GM21360 (cell line): ENCODE measurements at regions not wholly inside any gene's neighbourhood (a gene's known extent, or its start where the extent isn't known, plus 50 kb on each side); places are given as distances from the start of the nearest gene placed in this dataset.

Experiments used
- ATAC-seq: cut with Tn5 transposase; IDR thresholded peaks from one replicate; pipeline ENCODE4 v1.9.1; 2021; ENCODE audit warnings: mild to moderate bottlenecking, moderate library complexity; ENCODE audit not compliant: unreplicated experiment

DNA sequence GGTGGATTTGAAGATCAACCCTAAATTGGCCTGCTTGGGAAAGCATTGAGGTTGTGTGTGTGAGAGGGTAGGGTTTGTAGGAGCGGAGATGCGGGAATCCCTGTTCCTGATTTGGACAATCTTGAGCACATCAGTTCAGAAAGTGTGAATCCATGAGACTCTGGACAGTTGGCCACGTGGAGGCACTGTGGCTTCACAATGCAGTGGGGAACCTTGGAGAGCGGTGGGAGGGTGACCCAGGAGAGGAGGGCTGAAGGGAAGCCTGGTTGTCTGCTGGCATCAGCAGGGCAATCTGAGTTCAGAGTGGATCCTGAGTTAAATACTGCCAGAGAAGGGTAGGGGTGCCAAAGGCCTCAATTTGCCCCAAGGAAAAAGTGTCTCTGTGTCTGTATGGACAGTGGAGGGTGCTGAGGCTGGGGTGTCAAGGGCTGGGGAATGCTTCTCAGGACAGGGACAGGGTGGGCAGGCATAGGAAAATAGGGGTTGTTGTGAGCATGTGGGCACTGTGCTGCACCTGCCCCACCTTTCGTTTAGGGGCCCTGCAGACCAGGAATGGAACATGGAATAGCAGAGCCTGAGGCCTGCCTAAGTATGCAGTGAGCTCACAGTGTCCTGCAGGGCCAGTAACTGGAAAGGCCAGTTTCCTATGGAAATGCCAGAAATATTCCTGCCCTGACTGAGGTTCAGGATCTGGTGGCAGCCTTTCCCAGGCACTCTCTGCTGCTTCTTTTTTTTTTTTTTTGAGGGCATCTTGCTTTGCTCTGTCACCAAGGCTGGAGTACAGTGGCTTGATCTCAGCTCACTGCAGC lies 162.9 kb upstream of the PRSS58 start:
- no peak for ATAC-seq

DNA sequence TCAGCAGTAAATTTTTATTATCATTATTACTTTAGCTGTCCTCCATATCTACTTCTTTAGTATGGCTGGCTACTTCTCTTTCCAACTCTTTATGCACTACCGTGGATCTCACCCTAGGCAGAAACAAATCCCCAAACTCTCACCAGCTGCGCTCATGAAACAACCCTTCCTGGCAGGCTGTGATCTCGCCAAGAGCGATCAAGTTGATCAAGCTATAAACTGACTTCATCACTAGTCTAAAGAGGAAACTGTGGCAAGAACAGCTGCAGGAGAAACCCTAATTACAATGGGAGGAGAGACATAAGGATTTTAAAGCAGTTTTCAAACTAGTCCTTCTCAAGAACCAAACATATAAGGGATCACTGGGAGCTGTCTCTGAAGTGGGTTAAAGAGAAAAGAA lies 160.5 kb upstream of the PRSS58 start:
- ATAC-seq = no peak

DNA sequence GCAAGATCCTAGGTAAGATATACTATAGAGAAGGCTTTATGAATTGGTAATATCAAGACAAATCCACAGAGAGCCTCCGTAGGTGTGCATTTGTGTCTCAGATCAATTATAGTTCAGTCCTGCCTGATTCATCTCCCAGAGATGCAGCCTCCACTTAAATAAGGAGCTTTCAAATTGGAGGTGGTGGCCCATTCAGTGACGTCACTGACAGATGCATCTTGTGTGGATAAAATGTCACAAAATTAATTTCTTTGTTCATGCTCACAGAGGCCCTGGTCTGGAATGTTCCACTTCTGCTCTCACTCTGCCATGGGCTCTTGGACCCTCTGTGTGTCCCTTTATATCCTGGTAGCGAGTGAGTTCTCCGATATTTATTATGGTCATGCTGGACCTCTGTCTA lies 157.1 kb upstream of the PRSS58 start:
- no peak for ATAC-seq

- ATAC-seq = no peak
Measured at GRCh38 chr7:142414135-142414534, 156.3 kb upstream of the PRSS58 start.

DNA sequence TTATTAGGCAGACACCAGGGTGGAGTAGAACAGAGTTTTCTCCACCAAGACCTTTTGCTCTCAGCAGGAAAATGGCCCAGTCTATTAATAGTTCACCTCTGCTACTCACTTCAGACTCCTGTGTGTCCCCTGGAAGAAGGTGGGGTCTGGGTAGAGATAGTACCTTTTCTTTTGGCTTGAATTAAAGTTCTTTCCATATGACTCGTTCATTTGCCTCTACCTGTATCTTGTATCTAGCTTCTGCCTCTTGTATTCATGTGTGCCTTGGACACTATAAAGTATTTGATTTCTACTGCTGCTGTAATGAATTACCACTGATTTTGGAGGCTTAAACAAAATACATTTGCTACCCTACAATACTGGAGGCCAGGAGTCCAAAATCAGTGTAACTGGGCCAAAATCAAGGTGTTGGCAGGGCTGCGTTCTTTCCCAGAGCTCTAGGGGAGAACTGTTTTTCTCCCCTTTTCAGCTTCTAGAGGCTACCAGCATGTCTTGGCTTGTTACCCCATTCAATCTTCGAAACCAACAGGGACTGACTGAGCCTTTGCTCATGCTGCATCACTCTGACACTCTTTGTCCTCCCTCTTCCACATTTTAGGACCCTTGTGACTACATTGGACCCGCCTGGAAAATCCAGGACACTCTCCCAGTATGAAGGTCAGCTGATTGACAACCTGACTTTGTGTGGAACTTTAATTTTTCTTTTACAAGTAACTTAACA lies 155.6 kb upstream of the PRSS58 start:
- ATAC-seq = no peak

- peak; percentile 85 for ATAC-seq
Measured at GRCh38 chr7:142412551-142413193, 154.8 kb upstream of the PRSS58 start.

DNA sequence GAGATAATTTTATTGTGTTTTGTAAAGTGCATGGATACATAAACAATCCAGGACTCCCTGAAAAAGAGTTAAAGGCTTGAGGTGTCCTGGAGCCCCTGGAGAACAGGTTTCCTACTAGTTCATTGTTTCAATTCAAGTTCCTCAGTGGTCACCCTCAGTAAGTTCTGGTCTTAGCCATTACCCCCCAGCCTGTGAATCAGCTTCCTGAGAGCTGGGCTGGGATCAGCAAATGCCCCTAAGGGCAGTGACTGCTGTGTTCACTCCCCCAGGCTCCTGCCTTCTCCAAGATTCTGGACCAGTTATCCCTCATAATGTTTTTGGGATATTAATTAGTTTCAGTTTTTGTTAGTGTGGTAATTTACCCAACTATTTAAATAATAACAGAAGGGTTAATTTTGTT lies 151.6 kb upstream of the PRSS58 start:
- no peak for ATAC-seq

GRCh38 chr7:142408794-142409193 lies 150.9 kb upstream of the PRSS58 start:
- no peak for ATAC-seq

- ATAC-seq = no peak
Measured at GRCh38 chr7:142407939-142408570, 150.2 kb upstream of the PRSS58 start.

GRCh38 chr7:142405122-142405765 lies 147.4 kb upstream of the PRSS58 start:
- no peak for ATAC-seq

DNA sequence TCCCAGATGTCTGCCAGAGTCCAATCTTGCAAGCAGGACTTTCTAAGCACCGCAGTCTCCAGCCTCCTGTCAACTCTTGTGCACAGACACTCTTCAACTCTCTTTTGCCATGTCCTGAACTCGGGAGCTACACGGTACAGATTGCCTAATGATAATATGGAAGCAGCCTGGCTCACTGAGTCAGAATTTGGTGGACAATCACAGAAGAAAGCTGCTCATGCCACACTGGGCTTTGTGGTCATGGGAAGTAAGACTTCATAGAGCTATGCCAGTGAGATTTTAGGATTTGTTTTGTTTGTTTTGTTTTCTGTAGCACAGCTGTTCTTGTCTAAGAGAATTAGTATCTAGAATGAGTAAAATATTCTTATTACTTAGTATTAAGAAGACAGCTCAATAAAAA lies 144.1 kb upstream of the PRSS58 start:
- no peak for ATAC-seq

DNA sequence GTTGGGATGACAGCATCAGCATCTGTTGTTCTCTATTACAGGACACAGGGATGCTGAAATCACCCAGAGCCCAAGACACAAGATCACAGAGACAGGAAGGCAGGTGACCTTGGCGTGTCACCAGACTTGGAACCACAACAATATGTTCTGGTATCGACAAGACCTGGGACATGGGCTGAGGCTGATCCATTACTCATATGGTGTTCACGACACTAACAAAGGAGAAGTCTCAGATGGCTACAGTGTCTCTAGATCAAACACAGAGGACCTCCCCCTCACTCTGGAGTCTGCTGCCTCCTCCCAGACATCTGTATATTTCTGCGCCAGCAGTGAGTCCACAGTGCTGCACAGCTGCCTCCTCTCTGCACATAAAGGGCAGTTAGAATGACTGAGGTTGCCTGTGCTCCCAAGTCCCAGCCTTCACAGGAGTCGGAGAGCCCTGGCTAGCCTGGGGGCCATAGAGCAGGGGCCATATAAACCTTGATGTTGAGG lies 142.2 kb upstream of the PRSS58 start:
- no peak for ATAC-seq

GRCh38 chr7:142391191-142391992 lies 133.5 kb upstream of the PRSS58 start:
- ATAC-seq = no peak

DNA sequence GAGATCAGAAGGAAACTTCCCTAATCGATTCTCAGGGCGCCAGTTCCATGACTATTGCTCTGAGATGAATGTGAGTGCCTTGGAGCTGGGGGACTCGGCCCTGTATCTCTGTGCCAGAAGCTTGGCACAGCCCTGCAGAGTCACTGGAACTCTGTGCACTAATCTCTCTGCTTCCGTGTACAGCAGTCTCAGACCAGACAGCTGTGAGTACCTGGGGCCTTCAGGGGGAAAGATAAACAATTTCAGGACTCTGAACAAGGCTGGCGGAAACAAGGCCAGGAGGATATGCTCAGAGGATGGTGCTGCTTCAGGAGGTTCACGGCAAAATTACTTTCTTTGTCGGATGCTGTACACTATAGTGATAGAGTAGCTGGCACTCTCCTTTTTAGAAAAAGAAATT lies 131.7 kb upstream of the PRSS58 start:
- ATAC-seq = no peak

DNA sequence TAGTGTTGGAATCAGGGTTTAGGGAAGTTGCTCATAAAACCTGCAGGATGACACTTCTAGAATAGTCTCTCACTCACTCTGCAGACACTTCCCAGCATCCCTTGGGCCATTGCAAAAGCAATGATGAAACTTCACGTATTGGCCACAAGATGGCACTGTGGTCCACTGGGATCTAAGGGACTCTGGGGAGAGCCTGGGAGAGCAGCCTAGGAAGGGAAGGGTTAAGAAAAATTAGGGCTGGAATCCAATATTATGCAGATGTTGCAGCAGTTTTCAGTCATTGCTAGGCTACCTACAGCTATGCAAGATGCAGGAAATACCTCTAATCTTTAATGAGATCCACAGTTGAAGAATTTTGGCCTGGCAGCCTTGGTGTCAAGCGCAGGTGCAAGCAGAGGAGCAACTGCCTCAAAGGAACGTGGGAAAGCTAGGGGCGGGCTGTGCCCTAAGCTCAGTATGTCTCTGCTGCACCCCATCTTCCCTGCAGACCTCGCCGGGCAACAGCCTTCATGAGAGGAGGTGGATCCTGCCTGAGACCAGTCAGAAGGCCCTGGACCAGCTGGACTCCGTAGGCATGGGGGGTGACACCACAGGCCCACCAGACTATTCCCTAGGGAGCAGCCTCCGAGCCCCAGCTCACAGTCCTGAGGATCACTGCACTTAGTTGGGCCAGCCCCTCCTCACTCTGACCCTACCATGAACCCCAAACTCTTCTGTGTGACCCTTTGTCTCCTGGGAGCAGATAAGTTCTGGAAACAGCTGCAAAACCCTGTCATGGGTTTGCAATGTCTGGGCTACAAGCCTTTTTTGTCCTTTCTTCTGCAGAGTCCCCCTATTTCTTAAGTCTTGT lies 127.9 kb upstream of the PRSS58 start:
- ATAC-seq = peak; percentile 60

GRCh38 chr7:142384493-142384922 lies 126.7 kb upstream of the PRSS58 start:
- no peak for ATAC-seq

- no peak for ATAC-seq
Measured at GRCh38 chr7:142383841-142384492, 126.1 kb upstream of the PRSS58 start.

- no peak for ATAC-seq
Measured at GRCh38 chr7:142381727-142382390, 124.0 kb upstream of the PRSS58 start.
